ENCODE measurements at regions not wholly inside any gene's neighbourhood (a gene's known extent, or its start where the extent isn't known, plus 50 kb on each side); places are given as distances from the start of the nearest gene placed in this dataset.
"Not testable (repeated sequence)": the region's sequence is repeated elsewhere in the genome, so short reads cannot be mapped to it uniquely, and the experiment has no call there.

GRCh38 chr13:76575634-76576033, 310.6 kb downstream of the KCTD12 start:
- TF ChIP-seq, protein P1, sequence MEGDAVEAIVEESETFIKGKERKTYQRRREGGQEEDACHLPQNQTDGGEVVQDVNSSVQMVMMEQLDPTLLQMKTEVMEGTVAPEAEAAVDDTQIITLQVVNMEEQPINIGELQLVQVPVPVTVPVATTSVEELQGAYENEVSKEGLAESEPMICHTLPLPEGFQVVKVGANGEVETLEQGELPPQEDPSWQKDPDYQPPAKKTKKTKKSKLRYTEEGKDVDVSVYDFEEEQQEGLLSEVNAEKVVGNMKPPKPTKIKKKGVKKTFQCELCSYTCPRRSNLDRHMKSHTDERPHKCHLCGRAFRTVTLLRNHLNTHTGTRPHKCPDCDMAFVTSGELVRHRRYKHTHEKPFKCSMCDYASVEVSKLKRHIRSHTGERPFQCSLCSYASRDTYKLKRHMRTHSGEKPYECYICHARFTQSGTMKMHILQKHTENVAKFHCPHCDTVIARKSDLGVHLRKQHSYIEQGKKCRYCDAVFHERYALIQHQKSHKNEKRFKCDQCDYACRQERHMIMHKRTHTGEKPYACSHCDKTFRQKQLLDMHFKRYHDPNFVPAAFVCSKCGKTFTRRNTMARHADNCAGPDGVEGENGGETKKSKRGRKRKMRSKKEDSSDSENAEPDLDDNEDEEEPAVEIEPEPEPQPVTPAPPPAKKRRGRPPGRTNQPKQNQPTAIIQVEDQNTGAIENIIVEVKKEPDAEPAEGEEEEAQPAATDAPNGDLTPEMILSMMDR (optimal IDR thresholded peaks at IDR 0.05 in 1 of 3, IDR thresholded peaks at IDR 0.05 in 1 of 3, conservative IDR thresholded peaks at IDR 0.05 in 1 of 3; ENCODE audit: extremely low read depth in 1 of 3, insufficient read depth in 2 of 3, low read length in 3 of 3) = not testable (repeated sequence)
- not testable (repeated sequence) for TF ChIP-seq EZH2 (IDR thresholded peaks at IDR 0.05; ENCODE audit: low read length)
